ENCODE measurements at regions not wholly inside any gene's neighbourhood (a gene's known extent, or its start where the extent isn't known, plus 50 kb on each side); places are given as distances from the start of the nearest gene placed in this dataset.
"Not testable (repeated sequence)": the region's sequence is repeated elsewhere in the genome, so short reads cannot be mapped to it uniquely, and the experiment has no call there.

DNA sequence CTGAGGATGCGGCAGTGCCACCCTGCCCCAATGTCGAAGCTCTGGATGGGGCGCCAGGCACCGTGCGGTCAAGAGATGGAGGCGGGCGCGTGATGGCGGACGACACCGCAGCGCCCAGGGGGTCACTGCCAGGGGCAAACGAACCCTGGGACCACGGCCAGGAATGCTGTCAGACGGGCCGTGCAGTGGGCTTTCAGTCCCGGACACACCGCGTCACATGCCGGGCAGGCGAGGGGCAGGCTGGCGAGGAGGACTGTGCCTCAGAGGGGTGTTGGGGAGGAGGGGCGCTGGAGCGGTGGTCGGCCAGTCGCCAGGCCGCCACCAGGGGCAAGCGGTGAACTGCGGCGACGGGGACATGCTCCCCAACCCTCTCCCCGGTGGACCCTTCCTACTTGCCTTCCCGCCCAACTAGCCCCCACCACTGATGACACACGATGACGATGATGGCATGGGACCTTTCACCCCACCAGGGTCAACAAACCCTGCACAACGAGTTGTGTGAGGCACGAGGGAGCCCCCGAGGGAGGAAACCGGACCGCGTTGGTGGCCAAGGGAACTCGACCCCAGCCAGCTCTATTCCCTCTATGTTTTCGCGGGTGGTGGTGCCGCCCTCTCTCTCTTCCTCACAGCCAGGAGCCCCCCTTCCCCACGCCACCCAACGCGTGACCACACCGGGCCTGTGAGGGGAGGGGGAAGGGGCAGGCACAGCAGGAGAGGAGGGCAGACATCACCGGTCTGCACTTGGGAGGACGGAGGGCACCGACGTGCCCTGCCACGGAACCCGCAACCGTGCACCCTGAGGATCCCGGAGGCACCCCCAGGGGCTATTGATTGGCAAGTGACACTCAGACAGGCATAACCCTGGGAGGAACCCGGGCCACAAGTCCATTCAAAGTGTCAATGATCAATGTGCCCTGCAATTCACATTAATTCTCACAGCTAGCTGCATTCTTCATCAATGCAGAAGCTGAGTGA lies 1960.9 kb upstream of the DEFB115 start:
- no peak for DNase-seq (ENCODE audit: low spot score)

DNA sequence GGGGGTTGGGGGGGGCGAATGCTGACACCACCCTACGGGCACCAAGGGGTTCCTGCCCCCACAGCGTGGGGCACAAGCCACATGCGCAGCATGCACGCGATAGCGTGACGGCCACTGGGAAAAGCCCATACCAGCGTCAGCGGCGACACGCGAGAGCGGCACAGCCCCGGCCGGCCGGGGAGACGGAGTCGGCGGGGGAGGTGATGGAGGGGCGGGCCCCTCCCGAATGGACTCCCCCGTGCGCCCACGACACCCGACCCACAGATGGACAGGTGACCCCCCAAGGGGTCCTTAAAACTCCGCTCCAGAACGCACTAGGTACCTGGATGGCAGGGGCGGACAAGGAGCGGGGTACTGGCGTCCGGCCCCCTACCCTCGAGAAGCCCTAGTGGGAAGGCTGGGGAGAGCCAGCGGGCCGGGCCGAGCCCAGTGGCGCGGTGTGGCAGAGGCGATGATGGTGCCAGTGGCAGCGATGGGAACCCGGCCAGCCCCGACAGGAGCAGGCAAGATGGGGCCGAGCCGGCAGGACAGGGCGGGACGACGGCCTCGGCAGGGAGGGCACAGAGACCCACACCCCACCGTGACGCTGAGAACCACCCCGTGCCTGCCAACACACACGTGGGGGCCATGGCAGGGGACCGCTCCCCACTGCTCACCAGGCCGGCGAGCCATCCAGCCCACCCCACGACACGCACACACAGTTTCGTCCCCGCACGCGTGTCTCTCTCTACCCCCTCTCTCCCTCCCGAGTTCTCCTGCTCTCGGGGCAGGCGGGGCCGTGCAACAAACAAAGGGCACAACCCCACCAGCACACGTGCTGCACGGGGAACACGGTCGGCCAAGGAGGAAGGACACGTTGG lies 1959.8 kb upstream of the DEFB115 start:
- DNase-seq (ENCODE audit: low spot score), result no peak

GRCh38 chr20:29298271-29298590 lies 1959.2 kb upstream of the DEFB115 start:
- no peak for DNase-seq (ENCODE audit: low spot score)

DNA sequence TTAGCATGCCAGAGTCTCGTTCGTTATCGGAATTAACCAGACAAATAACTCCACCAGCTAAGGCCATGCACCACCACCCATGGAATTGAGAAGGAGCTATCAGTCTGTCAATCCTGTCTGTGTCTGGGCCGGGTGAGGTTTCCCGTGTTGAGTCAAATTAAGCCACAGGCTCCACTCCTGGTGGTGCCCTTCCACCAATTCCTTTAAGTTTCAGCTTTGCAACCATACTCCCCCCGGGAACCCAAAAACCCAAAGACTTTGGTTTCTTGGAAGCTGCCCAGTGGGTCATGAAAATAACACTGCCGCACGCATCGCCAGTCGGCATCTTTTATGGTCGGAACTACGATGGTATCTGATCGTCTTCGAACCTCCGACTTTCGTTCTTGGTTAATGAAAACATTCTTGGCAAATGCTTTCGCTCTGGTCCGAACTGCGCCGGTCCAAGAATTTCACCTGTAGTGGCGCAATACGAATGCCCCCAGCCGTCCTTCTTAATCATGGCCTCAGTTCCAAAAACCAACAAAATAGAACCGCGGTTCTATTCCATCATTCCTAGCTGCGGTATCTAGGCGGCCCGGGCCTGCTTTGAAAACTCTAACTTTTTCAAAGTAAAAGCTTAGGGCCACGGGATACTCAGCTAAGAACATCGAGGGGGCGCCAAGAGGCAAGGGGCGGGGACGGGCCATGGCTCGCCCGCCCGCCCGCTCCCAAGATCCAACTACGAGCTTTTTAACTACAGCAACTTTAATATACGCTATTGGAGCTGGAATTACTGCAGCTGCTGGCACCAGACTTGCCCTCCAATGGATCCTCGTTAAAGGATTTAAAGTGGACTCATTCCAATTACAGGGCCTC lies 1958.5 kb upstream of the DEFB115 start:
- no peak for DNase-seq (ENCODE audit: low spot score)

DNA sequence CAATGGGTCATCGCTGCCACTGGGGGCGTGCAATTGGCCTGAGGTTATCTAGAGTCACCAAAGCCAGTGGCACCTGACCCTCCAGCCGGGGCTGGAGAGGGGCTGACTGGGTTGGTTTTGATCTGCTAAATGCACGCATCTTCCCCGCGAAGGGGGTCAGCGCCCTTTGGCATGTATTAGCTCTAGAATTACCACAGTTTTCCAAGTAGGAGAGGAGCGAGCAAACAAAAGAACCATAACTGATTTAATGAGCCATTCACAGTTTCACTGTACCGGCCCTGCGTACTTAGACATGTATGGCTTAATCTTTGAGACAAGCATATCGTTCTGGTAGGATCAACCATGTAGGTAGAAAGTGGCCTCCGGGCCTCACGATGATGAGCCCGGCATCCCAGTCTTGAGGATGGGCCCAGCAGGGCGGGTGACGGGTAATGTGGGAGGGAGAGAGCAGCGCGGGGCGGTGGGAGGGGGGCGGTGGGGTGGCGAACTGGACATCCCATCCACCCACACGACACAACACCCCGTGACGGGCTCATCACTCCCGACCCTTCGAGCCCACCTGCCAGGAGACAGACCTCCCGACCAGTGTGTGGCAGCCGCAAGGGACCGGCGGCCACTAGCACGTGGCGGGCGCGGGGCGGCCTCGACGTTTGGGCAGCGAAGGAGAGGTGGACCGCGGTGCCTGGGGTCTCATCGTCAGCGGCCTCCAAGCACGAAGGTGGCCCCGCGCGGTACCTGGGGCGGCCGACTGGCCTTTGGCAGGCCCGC lies 1957.5 kb upstream of the DEFB115 start:
- no peak for DNase-seq (ENCODE audit: low spot score)

DNA sequence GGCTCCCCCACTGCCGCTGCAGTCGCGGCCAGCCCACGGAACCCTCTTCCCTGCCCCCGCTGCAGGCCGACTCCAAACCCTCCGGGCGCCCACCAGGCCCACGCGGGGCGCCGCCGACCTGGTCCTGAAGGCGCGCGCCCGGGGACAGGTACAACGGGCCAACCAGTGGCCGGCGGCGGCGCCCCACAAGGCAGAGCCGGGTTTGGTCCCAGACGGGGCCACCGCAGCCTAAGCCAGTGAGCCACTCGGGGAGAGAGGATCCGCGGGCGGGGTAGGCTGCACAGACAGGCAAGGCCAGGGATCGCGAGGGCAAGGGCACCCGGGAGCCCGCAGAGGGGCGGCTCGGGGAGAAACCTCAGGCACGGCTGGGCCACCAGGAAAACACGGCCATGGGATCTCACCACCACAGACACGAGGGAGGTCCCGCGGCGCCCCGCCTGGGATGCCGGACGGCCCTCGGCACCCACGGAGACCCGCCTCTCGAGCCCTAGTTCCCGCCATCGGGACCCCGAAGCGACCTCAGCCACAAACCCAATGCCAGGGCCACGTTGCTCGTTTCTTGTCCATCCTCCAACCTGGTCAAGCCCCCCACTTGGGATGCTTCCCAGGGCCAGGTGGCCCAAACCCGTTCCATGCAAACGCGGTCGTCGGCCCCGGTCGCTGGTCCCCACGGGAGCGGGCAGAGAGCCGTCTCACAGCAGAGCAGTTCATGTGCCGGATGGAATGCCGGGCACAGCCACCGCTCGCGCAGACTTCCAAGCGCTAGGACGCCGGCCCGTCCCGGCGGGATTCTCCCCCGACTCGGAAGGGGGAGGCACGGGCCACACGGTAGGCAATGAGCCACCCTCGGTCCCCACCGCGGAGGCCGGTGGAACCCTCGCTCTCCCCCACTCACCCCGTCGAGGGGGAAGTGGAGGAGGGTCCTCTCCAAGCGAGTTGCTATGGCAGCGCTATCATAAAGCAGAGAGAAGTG lies 1956.6 kb upstream of the DEFB115 start:
- no peak for DNase-seq (ENCODE audit: low spot score)

DNA sequence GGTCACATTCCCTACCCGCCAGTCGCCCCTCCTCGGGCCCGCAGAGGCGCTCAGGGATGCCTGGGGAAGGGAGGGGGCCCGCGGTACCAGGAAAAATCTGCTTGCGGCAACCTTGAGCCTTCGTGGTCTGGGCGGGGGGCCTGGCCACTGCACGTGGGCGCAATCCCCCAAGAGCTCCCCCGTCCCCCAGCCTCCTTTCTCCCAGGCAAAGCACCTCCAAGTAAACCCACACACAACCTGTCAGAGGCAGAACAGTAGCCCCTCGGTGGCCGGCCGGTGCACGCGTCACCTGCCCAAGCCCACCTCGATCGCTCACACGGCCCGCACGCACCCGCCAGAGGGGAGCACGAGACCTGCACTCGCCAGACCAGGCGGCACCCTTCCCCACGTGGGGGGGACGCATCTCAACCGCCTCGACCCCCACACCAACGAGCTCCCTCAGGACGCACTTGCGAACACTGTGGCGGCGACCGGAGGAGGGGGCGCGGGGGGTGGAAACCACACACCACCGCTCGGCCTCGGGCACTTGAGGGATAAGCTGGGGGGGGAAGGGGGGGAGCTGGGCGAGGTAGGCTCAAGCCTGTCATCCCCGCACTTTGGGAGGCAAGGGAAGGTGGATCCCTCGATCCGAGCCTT lies 1955.7 kb upstream of the DEFB115 start:
- DNase-seq (ENCODE audit: low spot score), result no peak

DNA sequence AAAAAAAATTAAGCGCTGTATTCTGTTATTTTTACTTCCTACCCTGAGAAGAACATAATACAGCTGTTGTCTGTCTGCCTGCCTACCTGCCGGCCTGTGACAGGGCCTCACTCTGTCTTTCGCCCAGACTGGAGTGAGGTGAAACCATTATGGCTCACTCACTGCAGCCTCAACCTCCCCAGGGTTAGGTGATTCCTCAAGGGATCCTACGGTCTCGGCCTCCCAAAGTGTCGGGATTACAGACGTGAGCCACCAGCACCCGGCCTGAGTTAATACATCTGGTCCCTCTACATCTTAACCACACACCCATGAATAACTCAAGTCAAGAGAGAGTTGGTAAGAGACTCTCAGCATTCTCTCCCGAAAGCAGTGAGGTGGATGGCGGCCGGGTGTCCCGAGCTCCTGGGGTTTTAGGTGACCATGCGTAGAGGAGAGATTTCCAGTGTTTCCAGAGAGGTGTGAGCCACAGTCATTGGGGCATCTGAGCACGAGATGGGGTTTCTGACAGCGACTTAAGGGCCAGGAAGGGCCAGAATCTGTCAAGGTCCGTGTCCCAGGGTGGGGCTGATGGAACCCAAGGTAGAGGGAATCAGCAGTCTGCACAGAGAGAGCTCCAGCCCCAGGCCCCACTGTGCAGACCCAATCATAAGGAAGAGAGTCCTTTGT lies 1954.4 kb upstream of the DEFB115 start:
- DNase-seq (ENCODE audit: low spot score), result no peak

DNA sequence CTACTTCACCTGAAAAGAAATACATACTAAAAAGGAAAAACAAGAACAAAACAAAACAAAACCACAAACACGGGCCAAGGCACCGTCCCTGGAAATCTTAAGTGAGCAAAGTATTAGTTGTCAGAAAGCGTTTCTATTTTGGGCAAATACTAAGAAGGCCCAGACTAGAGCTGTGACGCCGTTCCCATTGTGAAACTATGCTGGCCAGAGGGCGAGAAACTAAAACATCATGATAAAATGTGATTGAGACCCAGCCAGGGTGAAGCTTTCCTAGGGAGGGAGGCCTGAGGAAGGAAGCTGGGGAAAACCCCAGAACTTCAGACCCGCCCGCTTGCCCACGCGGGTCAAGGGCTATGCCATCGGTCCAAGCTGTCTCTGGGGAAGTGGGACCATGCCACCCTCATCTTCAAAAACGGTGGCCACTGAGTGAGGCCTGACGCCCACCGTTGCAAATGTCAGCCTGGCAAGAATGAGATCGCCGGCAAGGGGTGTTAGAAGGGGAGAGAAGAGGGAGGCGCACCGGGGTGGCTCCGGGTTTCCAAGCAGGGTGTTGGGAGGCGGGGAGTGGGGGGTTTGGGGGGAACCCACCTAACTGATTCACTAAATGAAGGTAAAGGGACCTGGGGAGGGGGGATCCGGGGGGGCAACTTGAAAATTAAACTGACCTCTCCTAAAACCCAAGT lies 1950.9 kb upstream of the DEFB115 start:
- DNase-seq (ENCODE audit: low spot score), result no peak

GRCh38 chr20:29307484-29307883 lies 1950.0 kb upstream of the DEFB115 start:
- DNase-seq (ENCODE audit: low spot score), result not testable (repeated sequence)

GRCh38 chr20:29308956-29309355 lies 1948.5 kb upstream of the DEFB115 start:
- not testable (repeated sequence) for DNase-seq (ENCODE audit: low spot score)

DNA sequence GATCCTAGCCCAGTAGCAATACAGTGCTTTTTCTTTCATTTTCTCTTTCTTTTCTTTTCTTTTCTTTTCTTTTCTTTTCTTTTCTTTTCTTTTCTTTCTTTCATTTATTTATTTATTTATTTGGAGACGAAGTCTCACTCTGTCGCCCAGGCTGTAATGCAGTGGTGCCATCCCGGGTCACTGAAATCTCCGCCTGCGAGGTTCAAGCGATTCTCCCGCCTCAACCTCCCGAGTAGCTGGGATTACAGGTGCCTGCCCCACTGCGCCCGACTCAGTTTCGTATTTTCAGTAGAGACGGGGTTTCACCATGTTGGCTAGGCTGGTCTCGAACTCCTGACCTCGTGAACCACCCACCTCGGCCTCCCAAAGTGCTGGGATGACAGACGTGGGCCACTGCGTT lies 1948.0 kb upstream of the DEFB115 start:
- DNase-seq (ENCODE audit: low spot score), result not testable (repeated sequence)

DNA sequence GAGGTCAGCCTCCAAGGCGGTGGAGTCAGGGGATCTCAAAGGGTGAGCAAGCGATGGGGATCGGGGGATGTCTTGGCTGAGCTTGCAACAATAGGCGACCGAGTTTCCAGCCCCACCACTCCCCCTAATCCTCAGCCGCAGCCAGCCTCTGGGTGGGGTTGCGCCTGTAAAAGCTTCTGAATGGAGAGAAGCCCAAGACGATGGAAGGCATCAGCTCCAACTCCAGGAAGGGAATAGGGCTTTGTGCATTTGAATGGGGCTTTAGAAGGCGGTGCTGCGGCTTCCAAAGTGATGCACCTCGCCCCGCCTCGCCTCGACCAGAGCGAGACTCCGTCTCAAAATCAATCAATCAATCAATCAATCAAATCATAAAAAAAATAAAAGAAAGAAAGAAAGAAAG lies 1946.4 kb upstream of the DEFB115 start:
- DNase-seq (ENCODE audit: low spot score), result not testable (repeated sequence)

DNA sequence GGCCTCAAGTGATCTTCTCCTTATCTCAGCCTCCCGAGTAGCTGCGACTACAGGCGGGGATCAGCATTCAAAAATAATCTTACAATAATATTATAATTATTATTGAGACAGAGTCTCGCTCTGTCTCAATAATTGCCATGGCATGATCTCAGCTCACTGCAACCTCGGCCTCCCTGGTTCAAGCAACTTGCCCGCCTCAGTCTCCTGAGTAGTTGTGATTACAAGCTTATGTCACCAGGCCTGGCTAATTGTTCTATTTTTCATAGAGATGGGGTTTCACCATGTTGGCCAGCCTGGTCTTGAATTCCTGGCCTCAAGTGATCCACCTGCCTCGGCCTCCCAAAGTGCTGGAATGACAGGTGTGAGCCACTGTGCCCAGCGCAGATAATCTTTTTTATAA lies 1944.8 kb upstream of the DEFB115 start:
- DNase-seq (ENCODE audit: low spot score), result not testable (repeated sequence)

DNA sequence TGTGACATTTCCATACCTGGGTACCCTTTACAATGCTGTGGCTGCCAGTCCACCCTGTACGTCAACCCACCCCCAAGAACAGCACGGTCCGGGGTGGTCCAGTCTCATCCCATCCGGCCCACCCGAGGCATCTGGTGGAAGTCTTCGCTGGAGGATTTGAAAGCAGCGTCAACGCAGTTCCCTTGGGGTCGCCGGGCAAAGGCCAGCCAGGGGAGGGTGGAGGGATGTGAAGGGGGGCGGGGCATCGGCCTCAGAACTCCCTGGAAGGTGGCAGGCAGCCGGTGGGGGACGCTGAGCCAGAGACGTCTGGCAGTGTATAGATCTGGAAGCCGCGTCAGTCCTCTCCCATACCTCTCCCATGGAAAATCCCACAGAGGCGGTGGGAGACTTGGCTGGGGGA lies 1944.0 kb upstream of the DEFB115 start:
- DNase-seq (ENCODE audit: low spot score), result no peak

- no peak for DNase-seq (ENCODE audit: low spot score)
Measured at GRCh38 chr20:29314294-29314693, 1943.2 kb upstream of the DEFB115 start.

- no peak for DNase-seq (ENCODE audit: low spot score)
Measured at GRCh38 chr20:29318871-29319461, 1938.5 kb upstream of the DEFB115 start.

GRCh38 chr20:29319725-29320124 lies 1937.7 kb upstream of the DEFB115 start:
- DNase-seq (ENCODE audit: low spot score), result no peak
